Endodermal cell (in vitro differentiated cells): ENCODE measurements at regions not wholly inside any gene's neighbourhood (a gene's known extent, or its start where the extent isn't known, plus 50 kb on each side); places are given as distances from the start of the nearest gene placed in this dataset.
"Not testable (repeated sequence)": the region's sequence is repeated elsewhere in the genome, so short reads cannot be mapped to it uniquely, and the experiment has no call there.

Experiments used
- DNase-seq: peaks from one replicate; pipeline ENCODE4 v3.0.0-alpha.2; 2017
- H3K27ac ChIP-seq: 2 replicates; pipeline ENCODE4 v1.5.1; 2013; ENCODE audit warnings: mild to moderate bottlenecking, low read depth, low read length, moderate library complexity
- H3K27me3 ChIP-seq: 2 replicates; pipeline ENCODE4 v1.6.1; 2013; ENCODE audit warnings: mild to moderate bottlenecking, low read length, moderate library complexity; ENCODE audit not compliant: insufficient read depth, control insufficient read depth, poor library complexity, severe bottlenecking
- H3K36me3 ChIP-seq: 2 replicates; pipeline ENCODE4 v1.7.0; 2013; ENCODE audit warnings: mild to moderate bottlenecking, low read length, moderate library complexity; ENCODE audit not compliant: control insufficient read depth, insufficient read depth
- H3K4me1 ChIP-seq: one replicate; pipeline ENCODE4 v1.7.0; 2013; ENCODE audit warnings: low read length; ENCODE audit not compliant: control insufficient read depth, insufficient read depth
- H3K4me3 ChIP-seq: 2 replicates; pipeline ENCODE4 v1.5.1; 2013; ENCODE audit warnings: mild to moderate bottlenecking, low read length, moderate library complexity
- H3K9ac ChIP-seq: 2 replicates; pipeline ENCODE4 v1.6.1; 2013; ENCODE audit warnings: mild to moderate bottlenecking, low read length, moderate library complexity; ENCODE audit not compliant: poor library complexity, severe bottlenecking; ENCODE audit errors: extremely low read depth
- H3K9me3 ChIP-seq: 2 replicates; pipeline ENCODE4 v1.6.1; 2013; ENCODE audit warnings: mild to moderate bottlenecking, low read length, moderate library complexity; ENCODE audit not compliant: control insufficient read depth
- H3K27ac Mint-ChIP-seq: 2 replicates; pipeline ENCODE4 v1.8.0; 2020; ENCODE audit warnings: mixed read lengths
- H3K27me3 Mint-ChIP-seq: 2 replicates; pipeline ENCODE4 v1.8.0; 2021; ENCODE audit warnings: mild to moderate bottlenecking, mixed read lengths; ENCODE audit not compliant: insufficient read depth
- H3K36me3 Mint-ChIP-seq: 2 replicates; pipeline ENCODE4 v1.8.0; 2020; ENCODE audit warnings: low read depth, mixed read lengths
- H3K4me1 Mint-ChIP-seq: 2 replicates; pipeline ENCODE4 v1.8.0; 2020; ENCODE audit warnings: mixed read lengths
- H3K4me3 Mint-ChIP-seq: 2 replicates; pipeline ENCODE4 v1.8.0; 2020; ENCODE audit warnings: mild to moderate bottlenecking, moderate library complexity, mixed read lengths
- H3K9me3 Mint-ChIP-seq: 2 replicates; pipeline ENCODE4 v1.8.0; 2020; ENCODE audit warnings: mild to moderate bottlenecking, mixed read lengths
- WGBS, 2 experiments: methylation state at CpG; one replicate each; pipeline versions ENCODE4 v1.1.5 to v1.1.7; 2013; ENCODE audit warnings: missing lambda C conversion rate in 2 of 2, mixed read lengths in 1 of 2; ENCODE audit not compliant: insufficient coverage in 1 of 2, insufficient read length in 1 of 2; 5-methylcytosine and 5-hydroxymethylcytosine counted together
- TF ChIP-seq, protein P1 (sequence below): fragments of 200-600 bp; sonication (generic); conservative IDR thresholded peaks from 2 replicates; pipeline ENCODE4 v1.5.0; 2021; ENCODE audit warnings: antibody characterized with exemption, mild to moderate bottlenecking

DNA sequence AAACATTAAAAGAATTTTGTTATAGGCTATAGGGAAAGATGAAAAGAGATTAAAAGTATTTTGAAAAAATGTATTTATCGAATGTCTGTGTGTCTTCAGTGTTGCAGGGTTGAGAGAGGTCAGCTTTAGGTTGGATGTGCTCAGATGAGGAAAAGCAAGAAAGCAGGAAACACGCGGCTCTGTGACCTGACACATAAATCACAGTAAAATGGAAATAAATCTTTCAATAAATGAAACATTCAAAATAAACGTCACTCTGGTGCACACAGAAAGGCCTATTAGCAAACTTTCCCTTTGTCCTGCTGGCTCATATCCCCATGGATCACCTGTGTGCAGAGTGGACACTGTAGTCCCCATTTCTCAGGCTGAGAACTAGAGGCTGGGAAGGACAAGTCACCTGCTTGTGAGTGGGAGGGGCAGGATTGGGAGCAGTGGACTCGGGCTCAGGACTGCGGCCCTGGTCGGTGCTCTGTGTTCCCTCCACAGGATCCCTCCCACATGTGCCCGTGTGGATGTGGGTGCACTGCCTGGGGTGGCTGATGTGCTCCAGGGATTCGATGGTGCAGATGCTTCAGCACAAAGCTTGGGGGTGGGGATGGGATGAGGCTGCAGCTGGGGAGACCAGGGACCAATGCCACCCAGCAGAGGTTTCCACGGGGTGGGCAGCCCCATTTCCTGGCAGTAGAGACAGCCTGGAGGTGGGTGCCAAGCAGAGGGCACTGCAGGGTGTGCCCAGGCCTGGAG is 96.0 kb upstream of the IGLL5 start:
- Mint-ChIP-seq H3K4me1 (peaks cover 11% of the 10 kb centered on the region), H3K27me3 (peaks cover 59% of the 10 kb centered on the region)
- 57 to 77% methylated on average over 3 to 10 of the region's 10 CpGs for WGBS, 2 experiments

DNA sequence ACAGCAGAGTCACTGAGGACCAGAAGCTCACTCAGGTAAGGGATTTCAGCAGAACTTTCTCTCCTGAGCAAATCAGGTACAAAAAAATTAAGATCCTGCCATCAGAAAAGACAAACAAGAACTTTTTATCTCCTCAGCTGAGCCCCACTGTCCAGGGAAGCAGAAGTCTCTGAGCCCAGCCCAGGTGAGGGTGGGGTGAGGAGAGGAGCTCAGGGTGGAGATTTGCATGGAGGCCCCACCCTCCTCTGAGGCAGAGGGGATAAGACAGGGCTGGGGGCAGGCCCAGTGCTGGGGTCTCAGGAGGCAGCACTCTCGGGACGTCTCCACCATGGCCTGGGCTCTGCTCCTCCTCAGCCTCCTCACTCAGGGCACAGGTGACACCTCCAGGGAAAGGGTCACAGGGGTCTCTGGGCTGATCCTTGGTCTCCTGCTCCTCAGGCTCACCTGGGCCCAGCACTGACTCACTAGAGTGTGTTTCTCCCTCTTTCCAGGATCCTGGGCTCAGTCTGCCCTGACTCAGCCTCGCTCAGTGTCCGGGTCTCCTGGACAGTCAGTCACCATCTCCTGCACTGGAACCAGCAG is 95.3 kb upstream of the IGLL5 start:
- H3K27ac Mint-ChIP-seq, H3K4me3 ChIP-seq, H3K9me3 Mint-ChIP-seq, H3K9me3 ChIP-seq, H3K36me3 Mint-ChIP-seq, H3K4me3 Mint-ChIP-seq, H3K4me1 Mint-ChIP-seq, H3K36me3 ChIP-seq, H3K27ac ChIP-seq, DNase-seq, H3K9ac ChIP-seq, H3K4me1 ChIP-seq: not testable (repeated sequence)
- peaks cover 65% of the 10 kb centered on the region for H3K27me3 Mint-ChIP-seq
- 72 to 89% methylated on average over 2 to 4 of the region's 4 CpGs for WGBS, 2 experiments
- peaks cover 26% of the 10 kb centered on the region for H3K27me3 ChIP-seq

More for the DNA sequence above, 96.0 kb upstream of the IGLL5 start:
- H3K27me3 ChIP-seq: peaks cover 21% of the 10 kb centered on the region
- peaks cover 3% of the 10 kb centered on the region for H3K4me1 ChIP-seq
- H3K36me3 Mint-ChIP-seq: no peaks in the 10 kb centered on the region
- H3K27ac Mint-ChIP-seq: no peak overlapping the region
- no peak overlapping the region for H3K4me3 Mint-ChIP-seq
- no peaks in the 10 kb centered on the region for H3K36me3 ChIP-seq
- H3K9me3 Mint-ChIP-seq: no peaks in the 10 kb centered on the region
- H3K9me3 ChIP-seq: no peaks in the 10 kb centered on the region
- no peak for DNase-seq
- no peak overlapping the region for H3K27ac ChIP-seq
- TF ChIP-seq, protein P1, sequence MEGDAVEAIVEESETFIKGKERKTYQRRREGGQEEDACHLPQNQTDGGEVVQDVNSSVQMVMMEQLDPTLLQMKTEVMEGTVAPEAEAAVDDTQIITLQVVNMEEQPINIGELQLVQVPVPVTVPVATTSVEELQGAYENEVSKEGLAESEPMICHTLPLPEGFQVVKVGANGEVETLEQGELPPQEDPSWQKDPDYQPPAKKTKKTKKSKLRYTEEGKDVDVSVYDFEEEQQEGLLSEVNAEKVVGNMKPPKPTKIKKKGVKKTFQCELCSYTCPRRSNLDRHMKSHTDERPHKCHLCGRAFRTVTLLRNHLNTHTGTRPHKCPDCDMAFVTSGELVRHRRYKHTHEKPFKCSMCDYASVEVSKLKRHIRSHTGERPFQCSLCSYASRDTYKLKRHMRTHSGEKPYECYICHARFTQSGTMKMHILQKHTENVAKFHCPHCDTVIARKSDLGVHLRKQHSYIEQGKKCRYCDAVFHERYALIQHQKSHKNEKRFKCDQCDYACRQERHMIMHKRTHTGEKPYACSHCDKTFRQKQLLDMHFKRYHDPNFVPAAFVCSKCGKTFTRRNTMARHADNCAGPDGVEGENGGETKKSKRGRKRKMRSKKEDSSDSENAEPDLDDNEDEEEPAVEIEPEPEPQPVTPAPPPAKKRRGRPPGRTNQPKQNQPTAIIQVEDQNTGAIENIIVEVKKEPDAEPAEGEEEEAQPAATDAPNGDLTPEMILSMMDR: no peak
- no peak overlapping the region for H3K9ac ChIP-seq
- H3K4me3 ChIP-seq: no peak overlapping the region

GRCh38 chr22:22795639-22796038 is 92.0 kb upstream of the IGLL5 start:
- not testable (repeated sequence) for H3K36me3 ChIP-seq, H3K4me3 ChIP-seq, H3K27ac Mint-ChIP-seq, DNase-seq, H3K27ac ChIP-seq, H3K36me3 Mint-ChIP-seq, H3K4me3 Mint-ChIP-seq, H3K9me3 ChIP-seq, H3K9me3 Mint-ChIP-seq, H3K9ac ChIP-seq, H3K4me1 ChIP-seq, H3K4me1 Mint-ChIP-seq
- peaks cover 82% of the 10 kb centered on the region for H3K27me3 Mint-ChIP-seq
- 91 to 100% methylated on average over 2 of the region's 2 CpGs for WGBS, 2 experiments
- peaks cover 23% of the 10 kb centered on the region for H3K27me3 ChIP-seq

DNA sequence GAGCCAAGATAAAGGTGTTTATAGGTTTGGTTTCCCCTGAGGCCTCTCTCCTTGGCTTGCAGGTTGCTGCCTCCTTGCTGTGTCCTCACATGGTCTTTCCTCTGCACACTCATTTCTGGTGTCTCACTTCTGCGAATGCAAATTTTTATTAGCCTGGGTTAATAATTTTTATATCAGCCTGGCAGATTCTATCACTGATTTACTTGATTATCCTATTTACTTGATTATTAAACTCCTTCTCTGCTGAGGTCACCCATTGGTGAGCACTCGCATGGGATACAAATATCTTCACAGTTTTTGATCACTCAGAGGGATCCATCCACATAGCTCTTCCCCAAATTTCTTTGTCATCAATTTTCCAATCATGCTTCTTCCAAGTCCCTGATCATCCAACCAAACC is 90.9 kb upstream of the IGLL5 start:
- DNase-seq: no peak
- no peaks in the 10 kb centered on the region for H3K4me1 ChIP-seq
- H3K9ac ChIP-seq: no peak overlapping the region
- WGBS, 2 experiments: 60 to 71% methylated on average over 2 of the region's 2 CpGs
- Mint-ChIP-seq H3K36me3 (no peaks in the 10 kb centered on the region), H3K27me3 (peaks cover 81% of the 10 kb centered on the region), H3K4me1 (no peaks in the 10 kb centered on the region), H3K9me3 (no peaks in the 10 kb centered on the region), H3K27ac (no peak overlapping the region), H3K4me3 (no peak overlapping the region)
- H3K36me3 ChIP-seq: no peaks in the 10 kb centered on the region
- TF ChIP-seq, protein P1: no peak
- peaks cover 34% of the 10 kb centered on the region for H3K27me3 ChIP-seq
- no peak overlapping the region for H3K27ac ChIP-seq
- no peak overlapping the region for H3K4me3 ChIP-seq
- H3K9me3 ChIP-seq: no peaks in the 10 kb centered on the region
